Spleen (tissue), 11 donors: ENCODE measurements at regions not wholly inside any gene's neighbourhood (a gene's known extent, or its start where the extent isn't known, plus 50 kb on each side); places are given as distances from the start of the nearest gene placed in this dataset.

Experiments used
- DNase-seq: peaks from one replicate; pipeline ENCODE4 v3.0.0-alpha.2; 2020
- H3K27ac ChIP-seq, 8 donors: fragments of 200-600 bp; sonication (generic) in 7 of 8; 1 replicate in 4 of 8; 2 replicates in 4 of 8; pipeline versions ENCODE4 v1.5.0 to v1.8.0; 2016 to 2021; ENCODE audit warnings: inconsistent platforms in 4 of 8, mild to moderate bottlenecking in 4 of 8, moderate library complexity in 1 of 8
- H3K27me3 ChIP-seq, 7 donors: fragments of 200-600 bp; sonication (generic) in 6 of 7; replicated peaks in 1 of 7; 1 replicate in 4 of 7; 2 replicates in 3 of 7; pipeline versions ENCODE4 v1.5.0 to v1.8.0; 2016 to 2021; ENCODE audit warnings: inconsistent platforms in 3 of 7, mild to moderate bottlenecking in 1 of 7
- H3K36me3 ChIP-seq, 6 donors: fragments of 200-600 bp; sonication (generic) in 5 of 6; 1 replicate in 4 of 6; 2 replicates in 2 of 6; pipeline versions ENCODE4 v1.5.0 to v1.8.0; 2016 to 2021; ENCODE audit warnings: inconsistent platforms in 2 of 6
- H3K4me1 ChIP-seq, 6 donors: fragments of 200-600 bp; sonication (generic) in 5 of 6; 1 replicate in 3 of 6; 2 replicates in 3 of 6; pipeline versions ENCODE4 v1.5.0 to v1.8.0; 2016 to 2021; ENCODE audit warnings: inconsistent platforms in 3 of 6
- H3K4me3 ChIP-seq, 8 donors: fragments of 200-600 bp; sonication (generic) in 7 of 8; 1 replicate in 4 of 8; 2 replicates in 4 of 8; pipeline versions ENCODE4 v1.5.0 to v1.8.0; 2016 to 2021; ENCODE audit warnings: inconsistent platforms in 4 of 8, mild to moderate bottlenecking in 4 of 8, moderate library complexity in 2 of 8
- H3K9me3 ChIP-seq, 8 donors: fragments of 200-600 bp; sonication (generic) in 7 of 8; 1 replicate in 4 of 8; 2 replicates in 4 of 8; pipeline versions ENCODE4 v1.5.0 to v1.8.0; 2016 to 2021; ENCODE audit warnings: inconsistent platforms in 4 of 8
- POLR2A ChIP-seq, 3 donors: fragments of 450-650 bp; IDR thresholded peaks; one replicate each; pipeline ENCODE4 v1.5.1; 2017; ENCODE audit warnings: antibody characterized with exemption in 3 of 3, mild to moderate bottlenecking in 1 of 3
- POLR2AphosphoS5 ChIP-seq, 3 donors: sonication (generic); formaldehyde crosslinking; IDR thresholded peaks; one replicate each; pipeline ENCODE4 v1.5.1; 2017; ENCODE audit warnings: antibody characterized with exemption in 3 of 3
- WGBS, 5 donors: extraction: QIAGEN DNeasy Blood & Tissue Kit in 3 of 5; methylation state at CpG; one replicate each; pipeline versions ENCODE4 v1.1.5 to v1.1.7; 2013 to 2018; 5-methylcytosine and 5-hydroxymethylcytosine counted together
- intact Hi-C: fragments of 100-400 bp; cut with DNase I; formaldehyde crosslinking; loops from one replicate; pipeline ENCODE4 v1.15.0; 2023; ENCODE audit warnings: low total_unique reads
- TF ChIP-seq, protein P1 (sequence below), 11 experiments: fragments of 200-600 bp in 7 of 11; fragments of 450-650 bp in 4 of 11; sonication (generic) in 4 of 11; IDR thresholded peaks in 8 of 11; conservative IDR thresholded peaks in 3 of 11; 1 replicate in 7 of 11; 2 replicates in 4 of 11; pipeline versions ENCODE4 v1.4.0 to v1.8.0; 2016 to 2021; ENCODE audit warnings: antibody characterized with exemption in 11 of 11, inconsistent platforms in 4 of 11, mild to moderate bottlenecking in 1 of 11
- donor health status: healthy with polysubstance abuse.
- donor health status: DM: no; HTN: no; CAD: no; lungs with moderate emphysema.
- donor health status: DM: no; HTN: no; CAD: no.
- donor health status: Bipolar disorder and iron deficiency.
- donor health status: healthy.
- donor health status: DM: no; HTN: no; CAD: no.
- donor health status: DM: yes; HTN: yes; CAD: no.

DNA sequence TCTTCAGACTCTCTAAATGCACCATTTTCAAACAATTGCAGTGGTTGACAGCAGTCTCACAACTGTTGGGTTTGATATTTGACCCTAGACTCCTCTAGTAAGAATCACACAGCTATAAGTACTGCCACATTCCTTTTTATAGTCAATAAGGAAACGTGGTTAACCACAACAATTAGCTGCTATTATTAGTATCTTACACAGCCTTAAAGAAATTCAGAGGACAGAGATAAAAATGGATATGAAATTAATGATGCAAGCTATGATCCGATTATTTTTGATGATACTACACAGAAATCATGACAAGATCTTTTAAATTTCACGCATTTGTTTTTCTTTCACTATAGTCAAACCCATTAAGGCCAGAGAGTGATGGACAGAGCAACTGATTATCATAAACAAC lies 288.6 kb upstream of the C9orf72 start:
- Histone ChIP-seq H3K27ac (no peak overlapping the region), H3K4me3 (no peak overlapping the region), H3K4me1 (peaks cover 0 to 6% (median 0%) of the 10 kb centered on the region in 6 donors), H3K9me3 (no peaks in the 10 kb centered on the region), H3K27me3 (no peaks in the 10 kb centered on the region), H3K36me3 (no peaks in the 10 kb centered on the region)
- TF ChIP-seq, protein P1, sequence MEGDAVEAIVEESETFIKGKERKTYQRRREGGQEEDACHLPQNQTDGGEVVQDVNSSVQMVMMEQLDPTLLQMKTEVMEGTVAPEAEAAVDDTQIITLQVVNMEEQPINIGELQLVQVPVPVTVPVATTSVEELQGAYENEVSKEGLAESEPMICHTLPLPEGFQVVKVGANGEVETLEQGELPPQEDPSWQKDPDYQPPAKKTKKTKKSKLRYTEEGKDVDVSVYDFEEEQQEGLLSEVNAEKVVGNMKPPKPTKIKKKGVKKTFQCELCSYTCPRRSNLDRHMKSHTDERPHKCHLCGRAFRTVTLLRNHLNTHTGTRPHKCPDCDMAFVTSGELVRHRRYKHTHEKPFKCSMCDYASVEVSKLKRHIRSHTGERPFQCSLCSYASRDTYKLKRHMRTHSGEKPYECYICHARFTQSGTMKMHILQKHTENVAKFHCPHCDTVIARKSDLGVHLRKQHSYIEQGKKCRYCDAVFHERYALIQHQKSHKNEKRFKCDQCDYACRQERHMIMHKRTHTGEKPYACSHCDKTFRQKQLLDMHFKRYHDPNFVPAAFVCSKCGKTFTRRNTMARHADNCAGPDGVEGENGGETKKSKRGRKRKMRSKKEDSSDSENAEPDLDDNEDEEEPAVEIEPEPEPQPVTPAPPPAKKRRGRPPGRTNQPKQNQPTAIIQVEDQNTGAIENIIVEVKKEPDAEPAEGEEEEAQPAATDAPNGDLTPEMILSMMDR (IDR thresholded peaks at IDR 0.05 in 8 of 11, conservative IDR thresholded peaks at IDR 0.05 in 3 of 11), result no peak
- no peak for DNase-seq
- WGBS, 5 donors, result 53 to 60% (median 54%) methylated on average over 3 of the region's 3 CpGs
- intact Hi-C loops, result no loop called here

DNA sequence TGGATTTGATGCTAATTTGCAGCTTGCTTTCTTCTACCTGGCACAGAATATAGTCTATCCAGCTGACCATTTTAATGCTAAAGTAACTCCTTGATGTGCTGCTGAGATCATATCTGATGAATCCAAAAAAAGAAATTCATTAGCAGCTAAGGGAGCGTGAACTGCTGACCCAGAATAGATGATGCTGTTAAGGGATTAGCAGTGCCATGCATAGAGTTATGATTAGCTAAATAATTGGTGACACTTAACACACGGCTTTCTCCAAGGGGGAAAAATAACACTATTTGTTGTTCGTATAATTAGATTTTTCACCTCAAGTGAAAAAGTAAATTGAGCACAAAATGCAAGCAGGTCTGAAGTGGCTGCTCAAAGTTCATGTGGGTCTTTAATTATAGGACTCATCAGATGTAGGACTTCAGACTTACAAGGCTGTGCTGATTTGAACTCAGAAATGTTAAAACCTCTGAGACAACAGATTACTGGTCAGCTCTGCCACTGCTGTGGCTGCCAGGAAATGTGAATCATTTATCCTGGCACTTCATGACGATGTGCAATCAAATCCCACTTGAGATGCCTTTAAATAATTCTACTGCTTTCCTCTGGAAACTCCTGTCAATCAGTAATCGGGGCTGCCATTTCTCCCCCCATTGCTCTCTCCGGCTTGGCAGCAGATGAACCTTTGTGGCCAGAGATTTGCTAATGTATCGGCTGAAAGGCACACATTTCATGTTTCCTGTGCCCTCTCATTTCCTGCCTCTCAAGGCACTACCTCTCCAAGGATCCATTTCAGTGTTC lies 291.6 kb upstream of the C9orf72 start:
- WGBS, 5 donors, result 33 to 40% (median 37%) methylated on average over 7 of the region's 7 CpGs
- intact Hi-C loops, result no loop called here
- H3K4me1 ChIP-seq, result peaks cover 0 to 6% (median 0%) of the 10 kb centered on the region in 6 donors
- TF ChIP-seq POLR2A (IDR thresholded peaks at IDR 0.05) (no peak), POLR2AphosphoS5 (IDR thresholded peaks at IDR 0.05) (no peak)
- TF ChIP-seq, protein P1 (IDR thresholded peaks at IDR 0.05 in 8 of 11, conservative IDR thresholded peaks at IDR 0.05 in 3 of 11), result no peak
- H3K4me3 ChIP-seq, result no peak overlapping the region
- H3K36me3 ChIP-seq, result no peaks in the 10 kb centered on the region
- no peaks in the 10 kb centered on the region for H3K27me3 ChIP-seq
- DNase-seq, result no peak
- no peaks in the 10 kb centered on the region for H3K9me3 ChIP-seq
- H3K27ac ChIP-seq, result no peak overlapping the region

DNA sequence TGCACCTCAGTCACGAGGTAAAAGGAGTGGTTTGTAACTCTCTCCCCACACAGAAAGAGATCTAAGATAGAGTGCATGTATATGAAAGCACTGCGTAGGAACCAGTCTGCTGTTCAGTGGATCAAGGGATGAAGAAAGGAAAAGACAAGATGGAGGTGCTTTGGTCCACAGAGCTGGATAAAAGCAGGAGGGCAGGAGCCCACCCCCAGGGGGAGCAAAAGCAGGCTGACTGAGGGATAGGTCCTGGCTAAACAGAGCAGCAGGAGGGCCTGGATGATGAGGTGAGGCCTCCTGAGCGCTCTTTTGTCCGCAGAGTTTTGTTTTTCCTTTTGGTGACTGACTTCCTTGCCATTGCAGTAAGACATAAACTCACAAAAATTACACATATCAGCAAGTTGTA lies 293.5 kb upstream of the C9orf72 start:
- Histone ChIP-seq H3K27me3 (no peaks in the 10 kb centered on the region), H3K9me3 (no peaks in the 10 kb centered on the region), H3K4me3 (no peak overlapping the region), H3K4me1 (peaks cover 0 to 6% (median 0%) of the 10 kb centered on the region in 6 donors), H3K36me3 (no peaks in the 10 kb centered on the region), H3K27ac (no peak overlapping the region)
- intact Hi-C loops, result no loop called here
- TF ChIP-seq POLR2A (IDR thresholded peaks at IDR 0.05) (no peak), POLR2AphosphoS5 (IDR thresholded peaks at IDR 0.05) (no peak)
- TF ChIP-seq, protein P1 (IDR thresholded peaks at IDR 0.05 in 8 of 11, conservative IDR thresholded peaks at IDR 0.05 in 3 of 11), result no peak
- 80 to 88% (median 85%) methylated on average over 4 of the region's 4 CpGs for WGBS, 5 donors
- no peak for DNase-seq

DNA sequence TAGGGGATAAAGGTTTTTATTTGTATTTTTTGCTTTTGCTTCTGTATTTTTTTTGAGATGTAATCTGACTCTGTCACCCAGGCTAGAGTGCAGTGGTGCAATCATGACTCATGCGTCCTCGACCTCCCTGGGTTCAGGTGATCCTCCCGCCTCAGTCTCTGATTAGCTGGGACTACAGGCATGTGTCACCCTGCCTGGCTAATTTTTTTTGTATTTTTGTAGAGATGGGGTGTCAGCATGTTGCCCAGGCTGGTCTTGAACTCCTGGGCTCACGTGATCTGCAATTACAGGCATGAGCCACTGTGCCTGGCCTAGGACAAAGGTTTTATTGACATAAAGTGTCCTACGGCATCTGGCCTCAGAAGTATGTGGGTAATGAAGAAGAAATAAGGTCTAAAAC lies 297.1 kb upstream of the C9orf72 start:
- Histone ChIP-seq H3K36me3 (no peaks in the 10 kb centered on the region), H3K27ac (no peak overlapping the region), H3K27me3 (no peaks in the 10 kb centered on the region), H3K4me3 (no peak overlapping the region), H3K4me1 (no peaks in the 10 kb centered on the region), H3K9me3 (no peaks in the 10 kb centered on the region)
- TF ChIP-seq POLR2AphosphoS5 (IDR thresholded peaks at IDR 0.05) (no peak), POLR2A (IDR thresholded peaks at IDR 0.05) (no peak)
- TF ChIP-seq, protein P1 (IDR thresholded peaks at IDR 0.05 in 8 of 11, conservative IDR thresholded peaks at IDR 0.05 in 3 of 11), result no peak
- intact Hi-C loops, result no loop called here
- DNase-seq, result no peak
- 76 to 87% (median 80%) methylated on average over 5 of the region's 5 CpGs for WGBS, 5 donors
